ENCODE measurements at regions not wholly inside any gene's neighbourhood (a gene's known extent, or its start where the extent isn't known, plus 50 kb on each side); places are given as distances from the start of the nearest gene placed in this dataset.

DNA sequence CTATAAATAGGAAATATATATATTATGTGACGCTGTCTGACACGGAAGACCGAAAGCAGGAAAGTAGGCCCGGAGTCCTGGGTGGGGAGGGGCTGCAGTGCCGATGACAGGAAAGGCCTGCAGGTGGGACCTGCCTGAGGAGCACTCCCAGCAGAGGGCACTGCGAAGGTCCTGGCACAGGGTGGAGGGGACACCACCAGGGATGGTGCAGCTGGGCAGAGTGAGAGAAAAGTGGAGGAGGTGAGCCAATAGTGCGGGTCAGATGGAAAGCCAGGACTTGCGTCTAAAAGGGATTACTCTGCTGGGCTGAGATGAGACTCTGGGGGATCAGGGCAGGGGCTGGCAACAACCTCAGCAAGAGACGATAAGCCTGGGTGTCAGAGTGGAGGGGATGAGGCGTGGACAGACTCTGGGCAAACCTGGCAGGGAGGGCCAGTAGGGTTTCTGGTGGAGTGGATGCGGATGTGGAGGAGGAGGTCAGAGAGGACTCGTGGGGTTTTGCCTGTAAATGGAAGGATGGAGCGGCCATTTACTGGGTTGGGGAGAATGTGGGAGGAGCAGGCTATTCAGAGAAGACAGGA, 118.2 kb upstream of the ZNF746 start:
- H3K9me3 ChIP-seq (replicated peaks; ENCODE audit: control insufficient read depth, insufficient read depth, low read length), result no peaks in the 10 kb centered on the region
- H3K4me3 ChIP-seq (replicated peaks in 1 of 3; ENCODE audit: insufficient read depth in 1 of 3, low read depth in 1 of 3, low read length in 3 of 3), result no peak overlapping the region
- peaks cover 15 to 50% of the 10 kb centered on the region in 2 experiments for H3K36me3 ChIP-seq (ENCODE audit: control insufficient read depth in 2 of 2, extremely low read depth in 1 of 2, insufficient read depth in 2 of 2, low read length in 2 of 2)
- H3K27ac ChIP-seq (ENCODE audit: insufficient read depth, low read depth, low read length), result no peak overlapping the region
- H3K9me1 ChIP-seq (replicated peaks; ENCODE audit: control insufficient read depth, extremely low read depth, insufficient read depth, low read length), result no peaks in the 10 kb centered on the region
- no peaks in the 10 kb centered on the region for H4K20me1 ChIP-seq (replicated peaks; ENCODE audit: control insufficient read depth, extremely low read depth, insufficient read depth, low read length)
- H3K4me2 ChIP-seq (ENCODE audit: insufficient read depth, low read length), result no peak overlapping the region
- TF ChIP-seq GATA2 (IDR thresholded peaks at IDR 0.05; ENCODE audit: insufficient read depth, insufficient read length, low read depth, low read length) (no peak), MYC (IDR thresholded peaks at IDR 0.05; ENCODE audit: low read depth, low read length) (no peak), JUN (IDR thresholded peaks at IDR 0.05; ENCODE audit: borderline replicate concordance, insufficient read depth, insufficient read length, low read depth) (no peak), POLR2A (IDR thresholded peaks at IDR 0.05; ENCODE audit: low read depth, low read length) (no peak), POLR2AphosphoS5 (IDR thresholded peaks at IDR 0.05; ENCODE audit: insufficient read depth, low read depth, low read length) (no peak), EZH2 (IDR thresholded peaks at IDR 0.05; ENCODE audit: borderline replicate concordance, low read depth, low read length, severe bottlenecking) (no peak)
- TF ChIP-seq, protein P1, sequence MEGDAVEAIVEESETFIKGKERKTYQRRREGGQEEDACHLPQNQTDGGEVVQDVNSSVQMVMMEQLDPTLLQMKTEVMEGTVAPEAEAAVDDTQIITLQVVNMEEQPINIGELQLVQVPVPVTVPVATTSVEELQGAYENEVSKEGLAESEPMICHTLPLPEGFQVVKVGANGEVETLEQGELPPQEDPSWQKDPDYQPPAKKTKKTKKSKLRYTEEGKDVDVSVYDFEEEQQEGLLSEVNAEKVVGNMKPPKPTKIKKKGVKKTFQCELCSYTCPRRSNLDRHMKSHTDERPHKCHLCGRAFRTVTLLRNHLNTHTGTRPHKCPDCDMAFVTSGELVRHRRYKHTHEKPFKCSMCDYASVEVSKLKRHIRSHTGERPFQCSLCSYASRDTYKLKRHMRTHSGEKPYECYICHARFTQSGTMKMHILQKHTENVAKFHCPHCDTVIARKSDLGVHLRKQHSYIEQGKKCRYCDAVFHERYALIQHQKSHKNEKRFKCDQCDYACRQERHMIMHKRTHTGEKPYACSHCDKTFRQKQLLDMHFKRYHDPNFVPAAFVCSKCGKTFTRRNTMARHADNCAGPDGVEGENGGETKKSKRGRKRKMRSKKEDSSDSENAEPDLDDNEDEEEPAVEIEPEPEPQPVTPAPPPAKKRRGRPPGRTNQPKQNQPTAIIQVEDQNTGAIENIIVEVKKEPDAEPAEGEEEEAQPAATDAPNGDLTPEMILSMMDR (IDR thresholded peaks at IDR 0.05; ENCODE audit: extremely low read depth in 1 of 2, insufficient read depth in 1 of 2, low read depth in 1 of 2, low read length in 2 of 2), result no peak
- TF ChIP-seq, protein P2, sequence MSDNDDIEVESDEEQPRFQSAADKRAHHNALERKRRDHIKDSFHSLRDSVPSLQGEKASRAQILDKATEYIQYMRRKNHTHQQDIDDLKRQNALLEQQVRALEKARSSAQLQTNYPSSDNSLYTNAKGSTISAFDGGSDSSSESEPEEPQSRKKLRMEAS (IDR thresholded peaks at IDR 0.05; ENCODE audit: insufficient read depth, insufficient read length), result no peak
- H3K9ac ChIP-seq (replicated peaks; ENCODE audit: extremely low read depth, insufficient read depth, low read length), result no peak overlapping the region
- DNase-seq (ENCODE audit: low read depth, low spot score), result no peak
- ChIA-PET CTCF (no interaction called here), POLR2A (no interaction called here)
- H3K79me2 ChIP-seq (ENCODE audit: control insufficient read depth, insufficient read depth, low read length), result peaks cover 3% of the 10 kb centered on the region
- no peak for FAIRE-seq
- BruUV-seq (replicated peaks), result no TSS peak
- no peaks in the 10 kb centered on the region for H3K27me3 ChIP-seq (ENCODE audit: control insufficient read depth in 2 of 2, insufficient read depth in 2 of 2, low read length in 2 of 2)
- H2AFZ ChIP-seq (ENCODE audit: low read depth, low read length), result no peak overlapping the region
- dilution Hi-C loops (cut with MboI; ENCODE audit: extremely low pct_ligation_motif_present, low sequenced_read_pairs) (no loop called here), intact Hi-C loops (cut with micrococcal nuclease) (no loop called here)
- H3K4me1 ChIP-seq (ENCODE audit: control insufficient read depth, extremely low read depth, insufficient read depth, low read length), result no peaks in the 10 kb centered on the region
